Activated CD4-positive, alpha-beta T cell treated with anti-CD3 and anti-CD28 coated beads, Interleukin-2, Interleukin-6, amounts not matched to agents 100 ng/mL and 50 ng/mL, durations not matched to agents 16 hours and 8 hours (primary cell): ENCODE measurements at regions not wholly inside any gene's neighbourhood (a gene's known extent, or its start where the extent isn't known, plus 50 kb on each side); places are given as distances from the start of the nearest gene placed in this dataset.
A peak's percentile ranks its signal among the peaks of the same experiment; 100 is the strongest.

ENCODE experiments used
- DNase-seq: peaks from one replicate; pipeline ENCODE4 v3.0.0-alpha.2; 2020

DNA sequence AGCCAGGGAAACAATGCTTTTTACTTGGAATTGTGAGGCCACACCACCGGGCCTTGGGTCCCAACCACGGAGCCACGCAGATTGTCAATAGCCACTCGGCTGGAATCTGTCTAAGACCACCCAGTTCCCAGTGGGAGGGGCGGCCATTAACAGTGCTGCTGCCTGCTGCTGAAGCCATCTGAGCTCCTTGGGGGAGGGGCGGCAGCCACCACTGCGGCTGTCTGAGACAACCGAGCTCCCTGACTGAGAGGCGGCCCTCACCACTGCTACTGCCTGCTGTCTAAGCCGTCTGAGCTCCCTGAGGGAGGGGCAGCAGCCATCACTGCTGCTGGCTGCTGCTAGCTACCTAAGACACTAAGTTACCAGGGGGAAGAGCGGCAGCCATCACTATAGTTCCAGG lies 64.3 kb downstream of the DMRTA2 start:
- DNase-seq, result no peak

GRCh38 chr1:50357186-50357585 lies 66.1 kb downstream of the DMRTA2 start:
- no peak for DNase-seq

DNA sequence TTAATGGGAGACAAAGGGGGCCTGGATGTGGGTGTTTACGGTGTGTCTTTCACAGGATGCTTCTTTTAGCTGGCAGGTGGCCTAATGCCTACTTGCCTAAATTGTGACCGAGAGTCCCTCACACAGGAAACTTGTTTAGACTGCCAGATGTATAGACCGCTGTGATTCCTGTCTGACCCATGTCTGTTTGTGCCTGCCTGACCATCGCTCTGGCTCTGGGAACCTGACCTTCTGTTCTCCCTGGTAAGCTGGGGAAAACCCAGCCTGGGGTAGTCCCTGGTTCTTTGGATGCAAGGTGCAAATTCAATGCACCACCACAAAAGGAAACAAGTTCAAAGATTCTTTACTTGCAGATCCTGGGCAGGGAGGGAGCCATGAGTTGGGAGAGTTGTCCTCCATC lies 68.4 kb downstream of the DMRTA2 start:
- DNase-seq, result no peak

GRCh38 chr1:50352428-50352827 lies 70.8 kb downstream of the DMRTA2 start:
- no peak for DNase-seq

DNA sequence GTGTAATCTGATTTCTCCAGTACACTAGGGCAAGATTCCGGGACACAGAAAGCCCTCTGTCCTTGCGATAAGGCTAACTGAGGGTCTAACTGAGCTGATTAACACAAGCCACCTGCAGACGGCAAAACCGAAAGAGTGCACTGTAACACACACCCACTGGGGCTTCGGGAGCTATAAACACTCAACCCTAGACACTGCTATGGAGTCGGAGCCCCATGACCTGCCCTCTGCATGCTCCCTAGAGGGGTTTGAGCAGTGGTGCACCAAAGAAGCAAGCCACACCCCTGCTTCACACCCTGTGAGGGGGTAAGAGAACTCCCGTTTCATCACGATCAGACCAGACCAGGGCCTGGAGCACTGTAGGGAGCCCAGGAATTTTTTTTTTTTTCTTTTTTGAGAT lies 72.4 kb downstream of the DMRTA2 start:
- no peak for DNase-seq

DNA sequence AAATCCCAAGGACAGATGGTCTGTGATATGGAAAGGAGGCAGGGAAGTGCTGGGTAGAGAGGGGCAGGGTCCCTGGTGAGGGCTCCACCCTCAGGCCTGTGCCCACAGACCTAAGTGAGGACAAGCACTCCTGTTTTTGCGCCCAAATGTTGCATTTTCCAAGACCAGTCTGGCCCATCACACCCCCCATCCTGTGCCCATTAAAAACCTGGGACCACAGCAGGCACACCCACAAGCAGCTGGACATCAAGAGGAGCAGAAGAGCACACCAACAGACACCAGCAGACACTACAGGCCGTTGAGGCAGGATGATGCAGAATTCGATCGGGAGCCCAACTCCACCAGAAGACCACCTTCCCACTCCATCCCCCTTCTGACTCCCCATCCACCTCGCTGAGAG lies 72.8 kb downstream of the DMRTA2 start:
- no peak for DNase-seq

GRCh38 chr1:50349242-50349565 lies 74.0 kb downstream of the DMRTA2 start:
- no peak for DNase-seq

- peak; percentile 71 for DNase-seq
These were observed 74.6 kb downstream of the DMRTA2 start for GRCh38 chr1:50348449-50349241.

GRCh38 chr1:50347933-50348332 lies 75.3 kb downstream of the DMRTA2 start:
- no peak for DNase-seq

DNA sequence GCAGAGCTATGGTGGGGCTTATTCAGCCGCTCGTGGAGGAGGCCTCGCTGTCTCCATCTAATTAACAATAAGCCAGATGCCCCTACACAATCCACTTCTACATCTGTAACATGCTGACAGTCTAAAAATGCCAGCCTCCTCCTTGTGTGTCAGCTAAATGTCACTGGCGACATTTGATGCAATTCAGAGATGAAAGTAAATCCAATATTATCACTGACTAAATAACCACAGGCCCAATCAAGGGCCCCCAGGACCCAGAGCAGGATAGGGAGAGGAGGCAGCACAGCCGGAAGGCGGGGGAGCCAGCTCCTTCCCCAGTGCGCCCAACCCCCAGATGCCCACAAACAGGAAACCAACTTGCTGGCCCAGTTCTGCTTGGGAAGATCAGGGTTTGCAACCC lies 76.6 kb downstream of the DMRTA2 start:
- DNase-seq, result no peak

GRCh38 chr1:50343323-50343722 lies 79.9 kb downstream of the DMRTA2 start:
- DNase-seq, result no peak

- no peak for DNase-seq
These were observed 80.7 kb downstream of the DMRTA2 start for GRCh38 chr1:50342525-50342924.

DNA sequence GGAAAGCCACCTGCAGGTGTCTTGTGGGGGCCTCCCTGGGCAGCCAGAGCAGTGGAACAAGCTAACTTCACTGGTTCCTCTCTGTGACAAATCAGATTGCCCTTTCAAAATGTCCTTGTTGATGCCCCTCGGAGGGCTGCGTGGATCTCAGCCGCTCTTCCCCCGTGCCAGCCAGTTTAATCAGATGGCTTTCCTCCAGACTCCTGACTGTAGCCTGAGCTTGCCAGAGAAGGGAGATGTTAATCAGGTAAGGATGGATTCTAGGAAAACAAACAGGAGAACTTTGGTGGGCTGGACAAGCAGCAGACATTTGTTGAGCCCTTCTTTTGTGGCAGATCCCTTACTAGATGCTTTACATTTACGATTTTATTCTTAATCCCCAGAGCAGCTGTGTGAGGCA lies 88.2 kb downstream of the DMRTA2 start:
- no peak for DNase-seq

GRCh38 chr1:50333595-50333974 lies 89.7 kb downstream of the DMRTA2 start:
- DNase-seq, result peak; percentile 81

DNA sequence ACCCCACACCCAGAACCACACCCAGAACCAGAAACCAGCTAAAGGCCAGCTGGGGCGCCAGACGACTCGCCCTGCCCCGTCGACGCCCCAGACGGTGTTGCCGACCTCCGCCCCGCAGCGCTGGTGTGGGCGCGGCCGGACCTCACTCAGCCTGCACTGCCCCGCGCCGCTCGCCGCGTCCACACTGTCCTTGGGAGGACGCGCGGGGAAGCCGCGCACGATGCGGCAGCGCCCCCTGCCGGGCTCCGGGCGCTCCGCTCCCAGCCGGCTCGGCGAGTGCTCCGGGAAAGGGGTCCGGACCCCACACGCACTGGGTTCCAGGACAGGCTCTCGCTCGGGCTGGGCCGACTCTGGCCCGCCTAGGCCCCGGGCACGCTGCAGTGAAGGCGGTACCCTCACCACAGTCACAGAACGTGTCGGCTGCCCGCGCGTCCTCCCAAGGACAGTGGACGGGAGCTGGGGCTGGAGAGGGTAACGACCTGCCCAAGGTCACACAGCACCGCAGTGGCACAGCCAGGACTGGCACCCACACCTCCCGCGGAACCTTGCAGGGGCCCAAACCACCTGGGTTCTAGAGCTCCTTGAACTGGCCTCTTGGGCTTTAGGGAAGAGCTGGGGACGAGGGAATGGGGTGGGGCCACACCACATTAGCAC lies 90.2 kb downstream of the DMRTA2 start:
- DNase-seq, result peak; percentile 73

GRCh38 chr1:50329332-50329932 lies 93.8 kb downstream of the DMRTA2 start:
- no peak for DNase-seq

- DNase-seq, result no peak
These were observed 94.7 kb downstream of the DMRTA2 start for GRCh38 chr1:50328552-50328951.

DNA sequence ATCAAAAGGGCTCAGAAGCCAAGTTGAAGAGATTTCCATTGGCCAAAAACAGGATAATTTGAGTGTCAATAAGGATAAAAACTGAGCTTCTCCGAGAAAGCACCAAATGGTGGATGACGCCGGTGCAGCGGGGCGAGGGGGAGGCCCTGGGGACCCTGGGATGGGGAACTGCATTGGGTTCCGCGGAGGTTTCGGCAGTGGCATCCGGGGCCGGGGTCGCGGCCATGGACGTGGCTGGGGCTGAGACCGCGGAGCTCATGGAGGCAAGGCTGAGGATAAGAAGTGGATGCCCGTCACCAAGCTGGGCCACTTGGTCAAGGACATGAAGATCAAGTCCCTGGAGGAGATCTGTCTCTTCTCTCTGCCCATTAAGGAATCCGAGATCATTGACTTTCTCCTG lies 97.2 kb downstream of the DMRTA2 start:
- no peak for DNase-seq

GRCh38 chr1:50322579-50322978 lies 100.7 kb downstream of the DMRTA2 start:
- no peak for DNase-seq

DNA sequence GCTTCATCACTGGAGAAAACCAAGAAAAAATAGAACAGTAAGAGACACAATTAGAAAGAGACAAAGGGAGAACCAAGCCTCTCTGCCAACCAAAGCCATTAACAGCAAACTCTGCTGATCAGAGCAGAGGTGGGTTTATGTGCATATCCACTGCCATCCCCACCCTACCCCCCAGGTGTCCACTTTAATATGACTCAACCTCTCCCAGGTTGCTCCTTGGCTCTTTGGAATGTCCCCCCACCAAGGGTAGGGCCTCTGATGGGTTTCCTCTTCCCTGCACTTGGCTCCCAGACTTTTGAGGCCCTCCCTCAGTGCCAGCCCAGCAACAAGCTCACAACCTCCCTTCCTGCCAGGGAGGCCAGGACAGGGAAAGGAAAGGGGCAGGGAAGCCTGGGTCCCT lies 104.8 kb downstream of the DMRTA2 start:
- no peak for DNase-seq

- DNase-seq, result peak; percentile 22
These were observed 114.4 kb downstream of the DMRTA2 start for GRCh38 chr1:50308878-50309277.

DNA sequence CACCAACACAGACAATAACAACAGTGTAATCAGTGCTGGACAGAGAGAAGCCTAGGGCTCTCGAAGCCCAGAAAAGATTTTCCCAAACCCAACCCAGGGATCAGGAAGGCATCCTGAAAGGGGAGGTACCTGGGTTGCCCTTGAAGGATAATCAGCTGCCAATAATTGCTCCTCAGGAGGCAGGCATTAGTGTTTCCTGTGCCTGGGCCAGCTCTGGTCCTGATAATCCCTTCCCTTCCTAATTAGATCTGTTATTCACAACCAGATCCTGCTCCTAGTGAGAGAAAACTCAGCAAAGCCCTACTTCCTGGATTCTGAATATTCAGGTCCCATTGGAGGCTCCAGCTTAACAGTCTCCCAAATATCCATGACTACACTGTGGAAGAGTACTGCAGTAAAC lies 117.4 kb downstream of the DMRTA2 start:
- DNase-seq, result no peak

DNA sequence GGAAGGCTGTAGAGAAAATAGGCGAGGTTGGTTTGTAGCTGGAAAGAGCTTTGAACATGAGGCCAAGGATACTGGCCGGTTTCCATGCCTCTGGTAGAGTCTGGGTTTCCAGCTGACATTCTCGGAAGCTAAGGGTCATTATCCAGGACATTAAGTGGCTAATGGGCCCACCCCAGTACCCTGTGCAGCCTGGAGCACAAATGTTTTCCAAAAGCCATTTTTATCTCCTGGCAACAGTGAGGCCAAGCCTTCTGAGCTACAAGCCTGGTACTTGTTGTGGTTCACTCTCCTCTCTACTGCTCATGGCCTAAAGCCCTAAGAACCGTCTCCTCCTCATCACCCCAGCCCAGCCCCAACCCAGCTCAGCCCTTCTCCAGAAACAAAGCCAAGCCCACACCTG lies 122.9 kb downstream of the DMRTA2 start:
- no peak for DNase-seq

DNA sequence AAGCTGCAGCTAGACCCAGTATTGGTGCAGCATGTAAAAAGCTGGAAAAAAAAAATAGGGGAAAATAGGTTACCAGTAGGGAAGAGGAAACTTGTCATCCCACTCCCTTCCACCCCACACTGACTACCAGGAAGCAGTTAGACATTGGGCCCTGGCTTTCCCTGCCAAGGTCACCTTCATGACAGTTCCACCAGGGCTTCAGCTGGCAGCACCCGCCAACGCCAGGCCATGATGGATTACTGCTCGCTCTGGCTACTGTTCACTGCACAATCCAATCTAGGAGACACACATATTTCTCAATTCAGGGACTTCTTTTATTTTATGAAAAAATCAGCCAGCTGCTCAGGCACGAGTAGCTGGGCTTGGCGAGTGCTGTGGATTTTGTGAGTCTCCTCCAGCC lies 127.7 kb downstream of the DMRTA2 start:
- DNase-seq, result no peak

- no peak for DNase-seq
These were observed 131.0 kb downstream of the DMRTA2 start for GRCh38 chr1:50292276-50292675.
